ENCODE measurements at regions not wholly inside any gene's neighbourhood (a gene's known extent, or its start where the extent isn't known, plus 50 kb on each side); places are given as distances from the start of the nearest gene placed in this dataset.

DNA sequence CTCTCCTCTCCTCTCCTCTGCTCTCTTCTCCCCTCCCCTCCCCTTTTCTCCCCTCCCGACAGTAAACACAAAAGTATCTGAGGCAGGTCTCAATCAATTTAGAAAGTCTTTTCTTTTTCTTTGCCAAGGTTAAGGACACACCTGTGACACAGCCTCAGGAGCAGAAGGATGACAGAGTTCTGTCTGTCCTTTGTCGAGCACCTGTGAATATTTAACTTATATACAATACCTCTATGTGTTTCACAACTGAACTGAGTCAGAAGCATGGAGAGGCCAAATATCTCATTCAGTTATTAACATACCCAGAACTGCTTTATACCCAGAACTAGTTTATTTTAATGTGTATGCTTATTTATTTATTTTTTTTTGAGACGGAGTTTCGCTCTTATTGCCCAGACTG lies 81.1 kb upstream of the ROBO1 start:
- Histone ChIP-seq H3K36me3 (no peaks in the 10 kb centered on the region), H3K9me3 (no peaks in the 10 kb centered on the region), H3K27me3 (no peaks in the 10 kb centered on the region), H3K4me1 (no peaks in the 10 kb centered on the region), H3K4me3 (ENCODE audit: low read depth, low read length) (no peak overlapping the region)
- TF ChIP-seq CTCF (IDR thresholded peaks at IDR 0.05; ENCODE audit: low read depth, low read length), result no peak
- no peak for DNase-seq

GRCh38 chr3:79847928-79848327 lies 80.1 kb upstream of the ROBO1 start:
- H3K4me1 ChIP-seq, result peaks cover 2% of the 10 kb centered on the region; the same call in 1 of the 2 replicates
- H3K4me3 ChIP-seq (ENCODE audit: low read depth, low read length), result no peak overlapping the region
- no peaks in the 10 kb centered on the region for H3K9me3 ChIP-seq
- H3K36me3 ChIP-seq, result no peaks in the 10 kb centered on the region
- no peak for TF ChIP-seq CTCF (IDR thresholded peaks at IDR 0.05; ENCODE audit: low read depth, low read length)
- no peaks in the 10 kb centered on the region for H3K27me3 ChIP-seq
- DNase-seq, result no peak

- DNase-seq, result no peak
- no peaks in the 10 kb centered on the region for H3K9me3 ChIP-seq
- H3K4me3 ChIP-seq (ENCODE audit: low read depth, low read length), result no peak overlapping the region
- H3K4me1 ChIP-seq, result peaks cover 5% of the 10 kb centered on the region; the same call in 1 of the 2 replicates
- no peaks in the 10 kb centered on the region for H3K27me3 ChIP-seq
- H3K36me3 ChIP-seq, result no peaks in the 10 kb centered on the region
- TF ChIP-seq CTCF (IDR thresholded peaks at IDR 0.05; ENCODE audit: low read depth, low read length), result peak; percentile 75
These were observed 78.5 kb upstream of the ROBO1 start for GRCh38 chr3:79846148-79846933.

- H3K9me3 ChIP-seq, result no peaks in the 10 kb centered on the region
- no peak for DNase-seq
- H3K4me1 ChIP-seq, result peaks cover 5% of the 10 kb centered on the region; the same call in 1 of the 2 replicates
- H3K27me3 ChIP-seq, result no peaks in the 10 kb centered on the region
- no peaks in the 10 kb centered on the region for H3K36me3 ChIP-seq
- H3K4me3 ChIP-seq (ENCODE audit: low read depth, low read length), result no peak overlapping the region
- TF ChIP-seq CTCF (IDR thresholded peaks at IDR 0.05; ENCODE audit: low read depth, low read length), result no peak
These were observed 77.7 kb upstream of the ROBO1 start for GRCh38 chr3:79845546-79845945.

GRCh38 chr3:79844176-79844575 lies 76.4 kb upstream of the ROBO1 start:
- DNase-seq, result no peak
- no peak overlapping the region for H3K4me3 ChIP-seq (ENCODE audit: low read depth, low read length)
- no peaks in the 10 kb centered on the region for H3K9me3 ChIP-seq
- no peaks in the 10 kb centered on the region for H3K27me3 ChIP-seq
- H3K36me3 ChIP-seq, result no peaks in the 10 kb centered on the region
- H3K4me1 ChIP-seq, result peaks cover 5% of the 10 kb centered on the region; the same call in 1 of the 2 replicates
- no peak for TF ChIP-seq CTCF (IDR thresholded peaks at IDR 0.05; ENCODE audit: low read depth, low read length)

DNA sequence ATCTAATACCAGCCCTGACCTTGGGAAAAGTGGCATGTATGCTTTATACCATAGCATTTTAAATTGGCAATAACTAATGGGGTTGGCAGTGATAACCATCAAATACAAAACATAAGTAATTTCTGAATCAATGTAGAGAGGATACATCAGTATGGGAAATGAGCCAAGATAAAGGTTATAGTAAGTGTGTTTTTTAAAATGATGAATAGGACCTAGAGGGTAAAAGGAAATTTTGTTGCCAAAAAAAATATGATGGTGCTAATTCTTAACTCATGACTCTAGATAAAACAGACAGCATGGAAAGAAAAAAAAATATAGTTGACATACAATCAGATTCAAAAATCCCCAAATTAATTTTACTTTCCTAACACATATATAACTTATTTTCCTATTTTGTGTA lies 75.4 kb upstream of the ROBO1 start:
- Histone ChIP-seq H3K4me3 (ENCODE audit: low read depth, low read length) (no peak overlapping the region), H3K36me3 (no peaks in the 10 kb centered on the region), H3K4me1 (peaks cover 5% of the 10 kb centered on the region), H3K27me3 (no peaks in the 10 kb centered on the region), H3K9me3 (no peaks in the 10 kb centered on the region)
- TF ChIP-seq CTCF (IDR thresholded peaks at IDR 0.05; ENCODE audit: low read depth, low read length), result no peak
- no peak for DNase-seq

Data from BE2C (cell line).